Activated CD4-positive, alpha-beta T cell treated with anti-CD3 and anti-CD28 coated beads, Interleukin-2, amount 10 ng/mL, durations not matched to agents 7 days and 5 days (primary cell): ENCODE measurements at regions not wholly inside any gene's neighbourhood (a gene's known extent, or its start where the extent isn't known, plus 50 kb on each side); places are given as distances from the start of the nearest gene placed in this dataset.

Experiments used
- CTCF ChIA-PET: fragments of 350-600 bp; sonication (Branson Sonifier 250); formaldehyde crosslinking; loops from one replicate; lab custom pipeline; 2021; ENCODE audit warnings: antibody characterized with exemption; lab: Charles Lee
- POLR2A ChIA-PET: fragments of 350-600 bp; sonication (Branson Sonifier 250); formaldehyde crosslinking; loops from one replicate; lab custom pipeline; 2021; ENCODE audit warnings: antibody characterized with exemption; lab: Charles Lee
- DNase-seq: peaks from one replicate; pipeline ENCODE4 v3.0.0-alpha.2; 2020
- H3K27ac Mint-ChIP-seq: one replicate; pipeline ENCODE4 v1.8.0; 2021; ENCODE audit warnings: mild to moderate bottlenecking, moderate library complexity, mixed read lengths
- H3K27me3 Mint-ChIP-seq: one replicate; pipeline ENCODE4 v1.8.0; 2021; ENCODE audit warnings: mixed read lengths
- H3K36me3 Mint-ChIP-seq: one replicate; pipeline ENCODE4 v1.8.0; 2021; ENCODE audit warnings: low read depth, mixed read lengths
- H3K4me1 Mint-ChIP-seq: one replicate; pipeline ENCODE4 v1.8.0; 2021; ENCODE audit warnings: mixed read lengths
- H3K4me3 Mint-ChIP-seq: one replicate; pipeline ENCODE4 v1.8.0; 2021; ENCODE audit warnings: mild to moderate bottlenecking, moderate library complexity, mixed read lengths
- H3K9me3 Mint-ChIP-seq: one replicate; pipeline ENCODE4 v1.8.0; 2021; ENCODE audit warnings: mixed read lengths

DNA sequence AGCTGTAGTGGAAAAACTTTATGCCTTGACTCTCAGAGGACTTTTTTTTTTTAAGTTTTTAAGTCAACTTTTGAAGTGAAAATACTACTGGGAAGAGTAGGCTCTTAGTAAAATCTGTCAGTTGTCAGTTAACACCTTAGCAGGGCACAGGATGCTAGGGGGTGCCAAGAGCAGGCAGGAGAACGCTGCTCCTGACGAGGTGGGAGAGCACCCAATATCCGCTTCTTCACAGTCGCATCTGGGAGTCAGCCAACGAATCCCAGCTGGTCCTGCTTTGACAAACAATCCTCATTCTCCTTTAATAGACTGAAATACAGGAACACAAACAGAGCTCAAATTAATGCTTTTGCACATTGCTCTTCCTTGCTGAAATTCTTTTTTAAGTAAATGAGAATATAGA is 709.5 kb upstream of the ACVR2A start:
- DNase-seq: no peak
- Mint-ChIP-seq H3K9me3 (no peaks in the 10 kb centered on the region), H3K27me3 (peaks cover 11% of the 10 kb centered on the region), H3K36me3 (no peaks in the 10 kb centered on the region), H3K27ac (no peak overlapping the region), H3K4me1 (no peaks in the 10 kb centered on the region), H3K4me3 (no peak overlapping the region)
- CTCF ChIA-PET: interaction anchor here (0.6 kb wide), 2 partner anchors 190 to 430 kb away, joined by 3 to 4 read pairs; no protein-coding TSS in a partner anchor
- POLR2A ChIA-PET: no interaction called here

DNA sequence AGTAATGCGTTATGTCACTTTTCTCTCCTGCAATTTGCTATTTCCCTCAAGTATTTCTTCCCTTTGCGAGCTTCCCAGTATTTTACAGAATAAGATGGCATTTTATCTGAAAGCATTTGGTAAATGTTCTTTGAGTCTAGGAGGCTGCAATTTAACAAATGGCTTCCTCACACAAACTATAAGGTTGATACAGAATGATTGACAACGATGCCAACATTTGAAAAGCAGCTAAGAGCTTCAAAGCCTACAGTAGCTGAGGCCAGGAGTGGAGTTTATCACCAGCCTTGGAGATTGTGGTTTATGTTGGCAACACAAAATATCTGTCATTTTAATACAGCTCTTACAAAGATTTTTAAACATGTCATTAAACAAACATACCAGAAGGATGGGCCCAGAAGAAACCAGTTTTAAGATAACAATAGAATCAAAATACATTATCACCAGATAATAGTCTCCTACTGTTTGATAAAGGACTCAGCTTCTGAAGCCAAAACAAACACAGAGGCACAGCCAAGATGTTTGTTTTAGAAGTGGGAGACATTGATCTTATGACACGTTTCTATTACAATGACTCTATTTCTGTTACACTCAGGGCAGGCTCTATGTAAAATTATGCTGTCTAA is 711.4 kb upstream of the ACVR2A start:
- no peaks in the 10 kb centered on the region for H3K36me3 Mint-ChIP-seq
- no peak for DNase-seq
- no peaks in the 10 kb centered on the region for H3K4me1 Mint-ChIP-seq
- ChIA-PET CTCF (interaction anchor here (0.9 to 1.0 kb wide), 2 partner anchors 34 to 83 kb away, joined by 3 read pairs; no protein-coding TSS in a partner anchor), POLR2A (no interaction called here)
- H3K4me3 Mint-ChIP-seq: no peak overlapping the region
- peaks cover 11% of the 10 kb centered on the region for H3K27me3 Mint-ChIP-seq
- no peaks in the 10 kb centered on the region for H3K9me3 Mint-ChIP-seq
- no peak overlapping the region for H3K27ac Mint-ChIP-seq

DNA sequence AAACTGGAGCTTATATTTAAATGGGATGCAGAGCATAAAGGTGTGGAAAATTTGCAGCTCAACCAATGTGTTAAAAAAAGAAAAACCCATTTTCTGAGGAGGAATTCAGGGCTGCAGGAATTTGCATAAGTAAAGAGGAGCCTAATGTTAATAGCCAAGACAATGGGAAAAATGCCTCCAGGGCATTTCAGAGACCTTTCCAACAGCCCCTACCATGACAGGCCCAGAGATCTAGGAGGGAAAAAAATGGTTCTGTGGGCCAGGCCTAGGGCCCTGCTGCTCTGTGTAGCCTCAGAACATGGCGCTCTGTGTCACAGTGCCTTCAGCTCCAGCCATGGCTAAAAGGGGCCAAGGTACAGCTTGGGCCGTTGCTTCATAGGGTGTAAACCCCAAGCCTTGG is 719.7 kb upstream of the ACVR2A start:
- ChIA-PET POLR2A (no interaction called here), CTCF (no interaction called here)
- H3K9me3 Mint-ChIP-seq: peaks cover 12% of the 10 kb centered on the region
- H3K4me3 Mint-ChIP-seq: no peak overlapping the region
- peaks cover 5% of the 10 kb centered on the region for H3K27me3 Mint-ChIP-seq
- H3K36me3 Mint-ChIP-seq: peaks cover 2% of the 10 kb centered on the region
- no peak for DNase-seq
- H3K27ac Mint-ChIP-seq: no peak overlapping the region
- no peaks in the 10 kb centered on the region for H3K4me1 Mint-ChIP-seq

DNA sequence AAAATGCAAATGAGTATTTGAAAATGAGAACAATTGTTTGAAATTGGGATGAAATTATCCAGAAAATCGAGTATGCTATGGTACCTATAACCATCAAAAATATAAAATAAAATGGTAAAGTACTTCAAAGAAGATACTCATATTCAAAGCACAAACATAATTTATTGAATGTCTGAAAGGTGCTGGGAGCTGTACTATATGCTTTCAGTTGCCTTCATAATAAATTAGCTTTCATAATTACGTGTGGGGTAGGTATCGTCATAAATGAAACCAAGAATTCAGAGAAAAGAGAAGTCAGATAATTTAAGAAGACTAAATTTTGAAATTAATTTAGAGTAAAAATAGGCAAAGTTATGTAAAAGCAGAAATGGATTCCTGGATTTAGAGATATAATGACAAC is 721.9 kb upstream of the ACVR2A start:
- Mint-ChIP-seq H3K9me3 (peaks cover 12% of the 10 kb centered on the region), H3K27ac (no peak overlapping the region), H3K36me3 (peaks cover 2% of the 10 kb centered on the region), H3K4me3 (no peak overlapping the region), H3K27me3 (peaks cover 7% of the 10 kb centered on the region), H3K4me1 (no peaks in the 10 kb centered on the region)
- POLR2A ChIA-PET: no interaction called here
- CTCF ChIA-PET: no interaction called here
- DNase-seq: no peak

DNA sequence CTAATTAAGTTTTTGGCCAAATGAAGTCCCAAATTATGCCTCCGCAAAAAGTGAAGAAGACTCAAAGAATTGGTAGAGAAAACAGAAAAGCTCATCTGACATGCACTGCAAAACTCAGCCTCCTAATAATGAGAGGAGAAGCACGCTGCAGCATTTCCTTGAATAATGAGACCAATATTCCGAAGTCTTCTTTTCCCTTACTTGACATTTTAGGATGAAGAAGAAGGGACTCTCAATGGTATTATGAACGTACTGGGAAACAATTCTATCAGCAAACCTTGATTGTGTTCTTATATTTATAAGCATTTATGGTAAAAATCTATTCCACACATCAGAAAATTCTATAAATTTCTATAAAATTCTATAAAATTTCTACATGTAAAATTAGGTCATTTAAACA is 733.9 kb upstream of the ACVR2A start:
- POLR2A ChIA-PET: no interaction called here
- no peaks in the 10 kb centered on the region for H3K9me3 Mint-ChIP-seq

DNA sequence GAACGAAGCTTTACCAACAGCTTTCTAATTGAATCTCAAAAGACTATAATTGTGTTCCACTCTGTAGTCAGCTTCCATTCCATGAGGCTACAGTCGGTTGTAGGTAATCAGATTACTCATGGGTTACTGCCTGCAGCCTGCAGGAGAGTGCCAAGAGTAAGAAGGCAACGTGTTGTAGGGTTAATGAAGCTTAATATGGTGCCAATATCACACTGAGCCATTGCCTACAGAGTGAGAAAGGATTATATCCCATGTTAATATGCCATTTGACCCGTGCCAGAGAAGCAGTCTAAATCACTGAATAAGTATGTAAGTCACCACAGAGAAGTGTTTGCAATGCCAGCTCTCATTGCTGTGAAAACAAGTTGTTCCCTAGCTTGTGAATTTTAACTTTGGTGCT is 734.5 kb upstream of the ACVR2A start:
- CTCF ChIA-PET: interaction anchor here (0.8 to 1.7 kb wide), 2 partner anchors 11 to 12 kb away, joined by 3 to 4 read pairs; no protein-coding TSS in a partner anchor
- no peaks in the 10 kb centered on the region for H3K4me1 Mint-ChIP-seq

More for the DNA sequence above, 733.9 kb upstream of the ACVR2A start:
- CTCF ChIA-PET: interaction anchor here (1.7 kb wide), 1 partner anchor 12 kb away, joined by 4 read pairs; no protein-coding TSS in a partner anchor
- no peak for DNase-seq
- H3K4me3 Mint-ChIP-seq: no peak overlapping the region
- H3K36me3 Mint-ChIP-seq: no peaks in the 10 kb centered on the region
- H3K4me1 Mint-ChIP-seq: no peaks in the 10 kb centered on the region
- no peak overlapping the region for H3K27ac Mint-ChIP-seq
- peaks cover 6% of the 10 kb centered on the region for H3K27me3 Mint-ChIP-seq

DNA sequence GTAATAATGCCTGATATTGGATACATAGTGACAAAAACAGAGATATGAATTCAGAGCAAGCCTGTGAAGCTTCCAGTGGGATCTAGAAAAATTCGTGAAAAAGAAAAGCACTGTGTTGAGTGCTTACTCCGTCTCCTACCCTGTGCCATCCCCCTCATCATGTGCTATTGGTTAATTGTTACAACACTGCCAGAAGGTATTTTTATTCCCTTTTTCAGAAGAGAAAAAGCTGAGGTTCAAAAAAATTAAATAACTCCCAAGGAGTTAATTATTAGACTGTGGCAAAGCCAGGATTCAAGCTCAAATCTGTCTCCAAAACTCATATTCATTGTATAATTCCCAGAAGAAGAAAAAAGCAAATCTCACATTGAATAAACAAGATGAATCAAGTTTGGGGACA is 735.5 kb upstream of the ACVR2A start:
- CTCF ChIA-PET: no interaction called here
- H3K4me1 Mint-ChIP-seq: no peaks in the 10 kb centered on the region
- peaks cover 6% of the 10 kb centered on the region for H3K27me3 Mint-ChIP-seq
- no peaks in the 10 kb centered on the region for H3K9me3 Mint-ChIP-seq
- no peak for DNase-seq
- POLR2A ChIA-PET: no interaction called here
- no peaks in the 10 kb centered on the region for H3K36me3 Mint-ChIP-seq
- no peak overlapping the region for H3K27ac Mint-ChIP-seq
- H3K4me3 Mint-ChIP-seq: no peak overlapping the region

More for the DNA sequence above, 734.5 kb upstream of the ACVR2A start:
- no peaks in the 10 kb centered on the region for H3K36me3 Mint-ChIP-seq
- H3K27me3 Mint-ChIP-seq: peaks cover 6% of the 10 kb centered on the region
- H3K9me3 Mint-ChIP-seq: no peaks in the 10 kb centered on the region
- POLR2A ChIA-PET: no interaction called here
- H3K27ac Mint-ChIP-seq: no peak overlapping the region
- DNase-seq: no peak
- H3K4me3 Mint-ChIP-seq: no peak overlapping the region

DNA sequence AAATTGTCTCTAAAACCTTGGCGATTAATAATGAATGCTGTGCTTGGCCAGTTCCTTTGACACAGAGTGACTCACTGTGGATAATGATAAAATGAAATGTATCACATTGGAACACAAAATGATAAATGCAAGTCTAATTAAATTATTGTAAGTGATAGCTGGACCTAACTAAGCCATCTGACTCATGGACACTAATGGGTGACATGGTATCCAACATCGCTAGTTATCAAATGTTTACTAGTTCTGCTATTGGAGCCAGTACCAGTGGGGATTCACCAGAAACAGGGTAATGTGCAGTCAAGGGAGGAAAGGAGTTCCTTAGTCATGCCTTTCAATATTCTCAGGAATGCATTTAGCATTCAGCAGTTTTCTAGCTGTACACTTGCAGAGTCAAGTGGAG is 736.3 kb upstream of the ACVR2A start:
- CTCF ChIA-PET: no interaction called here
- Mint-ChIP-seq H3K4me3 (no peak overlapping the region), H3K9me3 (no peaks in the 10 kb centered on the region), H3K27me3 (peaks cover 6% of the 10 kb centered on the region), H3K27ac (no peak overlapping the region), H3K36me3 (no peaks in the 10 kb centered on the region), H3K4me1 (no peaks in the 10 kb centered on the region)
- no peak for DNase-seq
- POLR2A ChIA-PET: no interaction called here

DNA sequence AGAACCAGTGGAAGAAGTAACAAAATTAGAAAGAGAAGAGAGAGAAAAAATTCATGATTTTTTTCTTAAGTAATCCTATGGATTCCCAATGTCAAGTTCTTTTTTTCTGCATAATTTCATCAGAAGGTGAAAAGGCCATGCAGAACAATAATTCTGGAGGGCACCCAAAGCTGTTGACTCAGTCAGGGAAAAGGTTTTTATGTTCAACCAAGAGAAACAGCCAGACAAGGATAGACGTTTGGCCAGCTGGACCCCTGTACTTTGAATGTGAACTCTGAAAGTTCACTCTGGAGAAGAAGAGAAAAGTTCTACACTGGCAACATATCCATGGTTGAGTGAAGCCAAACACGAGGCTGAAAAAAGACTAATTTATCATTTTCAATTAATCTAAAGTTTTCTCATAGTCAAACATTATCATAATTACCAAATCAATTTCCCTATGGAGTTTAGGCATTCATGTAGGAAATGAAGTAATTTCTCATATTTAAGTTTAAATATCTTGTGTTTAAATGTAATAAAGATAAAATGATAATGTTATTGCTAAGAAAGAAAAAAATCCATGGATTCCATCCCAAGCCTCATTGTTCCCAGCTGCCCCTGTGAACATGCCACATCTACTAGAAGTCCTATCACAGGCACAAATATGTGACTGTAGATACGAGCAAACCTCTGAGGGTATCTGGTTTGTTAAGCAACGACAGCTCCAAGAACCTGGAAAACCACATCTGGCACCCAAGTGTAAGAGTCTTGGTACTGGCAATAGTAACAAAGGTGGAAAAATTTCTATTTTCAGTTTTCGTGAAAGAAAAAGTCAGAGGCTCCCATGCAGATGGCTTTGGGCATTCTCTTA is 742.7 kb upstream of the ACVR2A start:
- DNase-seq: no peak
- CTCF ChIA-PET: interaction anchor here (0.6 kb wide), 1 partner anchor 19 kb away, joined by 3 read pairs; no protein-coding TSS in a partner anchor
- Mint-ChIP-seq H3K27ac (no peak overlapping the region), H3K9me3 (no peaks in the 10 kb centered on the region), H3K27me3 (peaks cover 2% of the 10 kb centered on the region), H3K4me3 (no peak overlapping the region), H3K4me1 (no peaks in the 10 kb centered on the region), H3K36me3 (no peaks in the 10 kb centered on the region)
- POLR2A ChIA-PET: no interaction called here

DNA sequence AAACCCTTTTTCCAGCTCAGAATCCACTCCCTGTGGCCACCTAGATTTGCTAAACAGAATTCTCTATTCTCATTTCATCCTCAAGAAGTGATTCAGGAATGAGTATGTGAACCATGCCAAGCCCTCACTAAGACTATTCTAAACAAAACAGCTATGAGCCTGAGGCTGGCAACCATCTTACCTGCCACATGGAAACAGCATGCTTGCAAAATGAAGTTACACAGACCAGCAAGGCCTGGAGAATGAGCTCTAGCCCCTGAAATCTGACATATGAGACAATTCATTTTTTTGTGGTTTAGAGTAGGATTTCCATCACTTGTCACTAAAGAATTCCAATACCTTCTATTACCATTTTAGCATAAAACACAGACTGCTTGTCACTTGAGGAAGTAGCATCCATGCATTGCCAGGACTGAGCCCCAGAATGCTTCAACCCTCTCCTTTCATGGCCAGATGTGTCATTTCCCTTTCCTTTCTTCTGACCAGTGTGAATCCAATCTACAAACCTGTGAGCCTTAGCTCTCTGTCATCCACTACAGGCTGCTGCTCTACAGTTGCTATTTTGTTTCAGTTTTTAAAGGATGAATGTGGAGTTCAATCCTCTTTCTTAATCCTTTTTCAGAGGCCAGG is 744.3 kb upstream of the ACVR2A start:
- no peak for DNase-seq
- peaks cover 2% of the 10 kb centered on the region for H3K27me3 Mint-ChIP-seq
- H3K4me1 Mint-ChIP-seq: no peaks in the 10 kb centered on the region
- POLR2A ChIA-PET: no interaction called here
- H3K9me3 Mint-ChIP-seq: no peaks in the 10 kb centered on the region
- CTCF ChIA-PET: no interaction called here
- H3K4me3 Mint-ChIP-seq: no peak overlapping the region
- no peak overlapping the region for H3K27ac Mint-ChIP-seq
- H3K36me3 Mint-ChIP-seq: no peaks in the 10 kb centered on the region

DNA sequence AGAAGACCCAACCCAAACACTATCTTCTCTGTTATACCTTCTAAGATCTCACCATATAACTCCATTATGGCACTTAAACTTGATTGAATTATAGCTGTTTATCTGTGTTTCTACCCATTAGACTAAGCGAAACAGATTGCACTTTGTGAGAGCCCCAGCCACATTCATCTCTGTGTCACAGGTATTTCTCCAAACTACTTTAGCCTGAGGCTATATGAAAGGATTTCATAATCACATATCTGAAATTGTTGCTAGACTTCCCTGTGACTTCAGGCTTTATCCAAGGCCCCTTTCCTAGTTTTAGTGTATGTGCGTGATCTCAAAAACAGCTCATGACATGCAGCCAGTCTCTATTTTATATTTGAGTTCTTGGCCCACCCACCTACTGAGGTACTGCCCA is 745.0 kb upstream of the ACVR2A start:
- ChIA-PET CTCF (interaction anchor here (1.5 kb wide), 1 partner anchor 11 kb away, joined by 4 read pairs; no protein-coding TSS in a partner anchor), POLR2A (no interaction called here)
- Mint-ChIP-seq H3K4me1 (no peaks in the 10 kb centered on the region), H3K36me3 (no peaks in the 10 kb centered on the region), H3K4me3 (no peak overlapping the region), H3K27ac (no peak overlapping the region), H3K9me3 (no peaks in the 10 kb centered on the region), H3K27me3 (peaks cover 3% of the 10 kb centered on the region)
- DNase-seq: no peak

DNA sequence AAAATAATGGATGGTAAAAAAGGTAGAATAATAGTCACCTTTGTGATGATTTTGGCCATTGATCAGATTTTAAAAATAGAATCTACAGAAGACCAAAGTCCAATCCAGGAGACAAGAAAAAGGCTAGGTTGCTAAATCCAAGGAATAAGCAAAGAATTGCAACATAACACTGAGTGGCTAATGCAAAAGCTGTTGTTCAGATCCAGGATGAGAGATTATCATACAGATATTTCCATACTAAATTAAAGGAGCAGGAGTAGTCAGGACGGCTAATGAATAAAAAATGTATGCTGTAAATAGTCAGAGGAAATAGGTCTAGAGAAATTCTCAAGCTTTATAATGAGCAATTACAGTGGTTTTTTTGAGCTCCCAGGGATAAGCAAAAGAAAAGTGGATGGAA is 745.9 kb upstream of the ACVR2A start:
- Mint-ChIP-seq H3K27me3 (peaks cover 5% of the 10 kb centered on the region), H3K36me3 (no peaks in the 10 kb centered on the region), H3K4me3 (no peak overlapping the region), H3K9me3 (no peaks in the 10 kb centered on the region), H3K4me1 (no peaks in the 10 kb centered on the region), H3K27ac (no peak overlapping the region)
- DNase-seq: no peak
- POLR2A ChIA-PET: no interaction called here
- CTCF ChIA-PET: interaction anchor here (0.6 to 1.5 kb wide), 3 partner anchors 12 to 34 kb away, joined by 3 to 4 read pairs (median 3); no protein-coding TSS in a partner anchor

DNA sequence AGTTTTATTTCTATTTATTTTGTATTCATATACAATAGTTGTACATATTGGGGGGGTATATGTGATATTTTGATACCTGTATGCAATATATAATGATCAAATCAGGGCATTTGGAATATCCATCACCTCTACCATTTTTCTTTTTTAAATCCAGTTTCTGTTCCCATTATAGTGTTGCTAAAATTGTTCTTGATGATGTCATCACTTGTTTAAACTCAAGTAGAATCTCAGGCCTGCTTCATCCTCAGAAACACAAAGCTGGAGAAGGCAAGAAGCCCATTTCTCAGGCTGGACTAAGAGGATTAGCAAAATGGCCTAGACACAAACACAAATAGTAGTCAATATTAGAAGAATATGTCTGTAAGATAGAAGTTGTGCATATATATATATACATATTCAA is 747.1 kb upstream of the ACVR2A start:
- Mint-ChIP-seq H3K9me3 (no peaks in the 10 kb centered on the region), H3K27me3 (peaks cover 4% of the 10 kb centered on the region), H3K27ac (no peak overlapping the region), H3K4me3 (no peak overlapping the region), H3K4me1 (no peaks in the 10 kb centered on the region), H3K36me3 (no peaks in the 10 kb centered on the region)
- CTCF ChIA-PET: no interaction called here
- DNase-seq: no peak
- POLR2A ChIA-PET: no interaction called here
